Right lobe of liver (tissue), 6 donors: ENCODE measurements at regions not wholly inside any gene's neighbourhood (a gene's known extent, or its start where the extent isn't known, plus 50 kb on each side); places are given as distances from the start of the nearest gene placed in this dataset.

Source experiments
- ATAC-seq, 4 donors: fragments of 200-7000 bp; cut with Tn5 transposase; one replicate each; pipeline ENCODE4 v1.9.1; 2020; ENCODE audit warnings: mild to moderate bottlenecking in 4 of 4, moderate library complexity in 4 of 4
- DNase-seq, 3 donors: peaks; one replicate each; pipeline ENCODE4 v3.0.0-alpha.2; 2020
- H3K27ac ChIP-seq, 3 donors: fragments of 200-600 bp; one replicate each; pipeline ENCODE4 v1.8.0; 2022
- H3K27me3 ChIP-seq, 2 donors: fragments of 200-600 bp; one replicate each; pipeline ENCODE4 v1.8.0; 2022
- H3K36me3 ChIP-seq, 4 donors: fragments of 200-600 bp; sonication (generic) in 1 of 4; one replicate each; pipeline versions ENCODE4 v1.5.1 to v1.8.0; 2017 to 2022; ENCODE audit warnings: control low read depth in 1 of 4
- H3K4me1 ChIP-seq, 4 donors: fragments of 200-600 bp; sonication (generic) in 1 of 4; one replicate each; pipeline versions ENCODE4 v1.5.1 to v1.8.0; 2017 to 2022; ENCODE audit warnings: control low read depth in 1 of 4
- H3K4me3 ChIP-seq, 3 donors: fragments of 200-600 bp; one replicate each; pipeline ENCODE4 v1.8.0; 2022
- H3K9me3 ChIP-seq, 4 donors: fragments of 200-600 bp; sonication (generic) in 1 of 4; one replicate each; pipeline versions ENCODE4 v1.5.1 to v1.8.0; 2017 to 2022; ENCODE audit warnings: control low read depth in 1 of 4
- POLR2A ChIP-seq: fragments of 450-650 bp; IDR thresholded peaks from one replicate; pipeline ENCODE4 v1.6.1; 2017; ENCODE audit warnings: antibody characterized with exemption, mild to moderate bottlenecking
- WGBS: methylation state at CpG from one replicate; pipeline ENCODE4 v1.1.6; 2018; ENCODE audit warnings: low coverage, low lambda C conversion rate; ENCODE audit not compliant: insufficient coverage; ENCODE audit errors: missing lambda C conversion rate; 5-methylcytosine and 5-hydroxymethylcytosine counted together
- intact Hi-C, 2 donors: fragments of 100-400 bp; cut with DNase I; formaldehyde crosslinking; loops; one replicate each; pipeline versions ENCODE4 v1.11.2 to v1.14.1; 2022
- TF ChIP-seq, protein P1 (sequence below), 4 donors: fragments of 200-600 bp in 3 of 4; fragments of 450-650 bp in 1 of 4; IDR thresholded peaks; one replicate each; pipeline versions ENCODE4 v1.5.1 to v1.8.0; 2016 to 2022; ENCODE audit warnings: antibody characterized with exemption in 4 of 4, mild to moderate bottlenecking in 2 of 4
- donor health status: DM: no; HTN: yes; CAD: no.
- donor health status: DM: no; HTN: no; CAD: no.
- donor health status: DM: no; HTN: no; CAD: no.
- donor health status: DM: no; HTN: yes; CAD: no.
- donor health status: DM: no; HTN: yes; CAD: no.

- no peak for ATAC-seq
Measured at GRCh38 chr4:79535516-79535915, 127.5 kb upstream of the GK2 start.

GRCh38 chr4:79528241-79528706, 120.2 kb upstream of the GK2 start:
- Histone ChIP-seq H3K4me3 (no peak overlapping the region), H3K27ac (no peak overlapping the region), H3K4me1 (no peaks in the 10 kb centered on the region), H3K27me3 (no peaks in the 10 kb centered on the region), H3K9me3 (no peaks in the 10 kb centered on the region), H3K36me3 (no peaks in the 10 kb centered on the region)
- intact Hi-C loops, result no loop called here
- DNase-seq (no peak), ATAC-seq (no peak)
- no peak for TF ChIP-seq POLR2A
- TF ChIP-seq, protein P1, sequence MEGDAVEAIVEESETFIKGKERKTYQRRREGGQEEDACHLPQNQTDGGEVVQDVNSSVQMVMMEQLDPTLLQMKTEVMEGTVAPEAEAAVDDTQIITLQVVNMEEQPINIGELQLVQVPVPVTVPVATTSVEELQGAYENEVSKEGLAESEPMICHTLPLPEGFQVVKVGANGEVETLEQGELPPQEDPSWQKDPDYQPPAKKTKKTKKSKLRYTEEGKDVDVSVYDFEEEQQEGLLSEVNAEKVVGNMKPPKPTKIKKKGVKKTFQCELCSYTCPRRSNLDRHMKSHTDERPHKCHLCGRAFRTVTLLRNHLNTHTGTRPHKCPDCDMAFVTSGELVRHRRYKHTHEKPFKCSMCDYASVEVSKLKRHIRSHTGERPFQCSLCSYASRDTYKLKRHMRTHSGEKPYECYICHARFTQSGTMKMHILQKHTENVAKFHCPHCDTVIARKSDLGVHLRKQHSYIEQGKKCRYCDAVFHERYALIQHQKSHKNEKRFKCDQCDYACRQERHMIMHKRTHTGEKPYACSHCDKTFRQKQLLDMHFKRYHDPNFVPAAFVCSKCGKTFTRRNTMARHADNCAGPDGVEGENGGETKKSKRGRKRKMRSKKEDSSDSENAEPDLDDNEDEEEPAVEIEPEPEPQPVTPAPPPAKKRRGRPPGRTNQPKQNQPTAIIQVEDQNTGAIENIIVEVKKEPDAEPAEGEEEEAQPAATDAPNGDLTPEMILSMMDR (IDR thresholded peaks at IDR 0.05), result no peak
- 31% methylated on average over 3 of the region's 3 CpGs for whole genome bisulfite sequencing

More at GRCh38 chr4:79535516-79535915, 127.5 kb upstream of the GK2 start:
- Histone ChIP-seq H3K4me3 (no peak overlapping the region), H3K27me3 (no peaks in the 10 kb centered on the region), H3K9me3 (no peaks in the 10 kb centered on the region), H3K36me3 (no peaks in the 10 kb centered on the region), H3K27ac (no peak overlapping the region), H3K4me1 (no peaks in the 10 kb centered on the region)
- 45% methylated on average over 1 of the region's 1 CpG for WGBS
- TF ChIP-seq, protein P1 (IDR thresholded peaks at IDR 0.05), result no peak
- TF ChIP-seq POLR2A, result no peak
- intact Hi-C loops, result no loop called here
- DNase-seq, result no peak

- H3K4me1 ChIP-seq, result no peaks in the 10 kb centered on the region
- TF ChIP-seq, protein P1 (IDR thresholded peaks at IDR 0.05), result no peak
- TF ChIP-seq POLR2A, result no peak
- WGBS, result 63% methylated on average over 15 of the region's 15 CpGs
- no peak overlapping the region for H3K4me3 ChIP-seq
- no peaks in the 10 kb centered on the region for H3K9me3 ChIP-seq
- intact Hi-C loops, result no loop called here
- no peak for DNase-seq
- no peak for ATAC-seq
- H3K27ac ChIP-seq, result no peak overlapping the region
- H3K36me3 ChIP-seq, result no peaks in the 10 kb centered on the region
- no peaks in the 10 kb centered on the region for H3K27me3 ChIP-seq
Measured at GRCh38 chr4:79526641-79527565, 118.9 kb upstream of the GK2 start.

GRCh38 chr4:79516114-79516513, 108.1 kb upstream of the GK2 start:
- Histone ChIP-seq H3K27me3 (no peaks in the 10 kb centered on the region), H3K4me1 (no peaks in the 10 kb centered on the region), H3K27ac (no peak overlapping the region), H3K9me3 (no peaks in the 10 kb centered on the region), H3K4me3 (no peak overlapping the region), H3K36me3 (no peaks in the 10 kb centered on the region)
- 43% methylated on average over 2 of the region's 2 CpGs for WGBS
- DNase-seq (no peak), ATAC-seq (no peak)
- no peak for TF ChIP-seq POLR2A
- TF ChIP-seq, protein P1 (IDR thresholded peaks at IDR 0.05), result no peak
- intact Hi-C loops, result no loop called here
